ENCODE measurements at regions not wholly inside any gene's neighbourhood (a gene's known extent, or its start where the extent isn't known, plus 50 kb on each side); places are given as distances from the start of the nearest gene placed in this dataset.
A peak's percentile ranks its signal among the peaks of the same experiment; 100 is the strongest.

- Histone ChIP-seq H3K27me3 (ENCODE audit: insufficient read depth, poor library complexity, severe bottlenecking) (no peaks in the 10 kb centered on the region), H3K27ac (replicated peaks) (no peak overlapping the region), H3K4me3 (replicated peaks; ENCODE audit: insufficient read depth, low read length) (no peak overlapping the region; the same call in 1 of the 2 replicates)
- peak in 1 of 2 experiments; percentile 54 for DNase-seq (ENCODE audit: low read depth in 1 of 2, low spot score in 1 of 2)
- TF ChIP-seq SPI1 (IDR thresholded peaks at IDR 0.05; ENCODE audit: borderline replicate concordance, low read depth): no peak
- TF ChIP-seq GABPA (IDR thresholded peaks at IDR 0.05; ENCODE audit: low read depth): no peak
- TF ChIP-seq, protein P1, sequence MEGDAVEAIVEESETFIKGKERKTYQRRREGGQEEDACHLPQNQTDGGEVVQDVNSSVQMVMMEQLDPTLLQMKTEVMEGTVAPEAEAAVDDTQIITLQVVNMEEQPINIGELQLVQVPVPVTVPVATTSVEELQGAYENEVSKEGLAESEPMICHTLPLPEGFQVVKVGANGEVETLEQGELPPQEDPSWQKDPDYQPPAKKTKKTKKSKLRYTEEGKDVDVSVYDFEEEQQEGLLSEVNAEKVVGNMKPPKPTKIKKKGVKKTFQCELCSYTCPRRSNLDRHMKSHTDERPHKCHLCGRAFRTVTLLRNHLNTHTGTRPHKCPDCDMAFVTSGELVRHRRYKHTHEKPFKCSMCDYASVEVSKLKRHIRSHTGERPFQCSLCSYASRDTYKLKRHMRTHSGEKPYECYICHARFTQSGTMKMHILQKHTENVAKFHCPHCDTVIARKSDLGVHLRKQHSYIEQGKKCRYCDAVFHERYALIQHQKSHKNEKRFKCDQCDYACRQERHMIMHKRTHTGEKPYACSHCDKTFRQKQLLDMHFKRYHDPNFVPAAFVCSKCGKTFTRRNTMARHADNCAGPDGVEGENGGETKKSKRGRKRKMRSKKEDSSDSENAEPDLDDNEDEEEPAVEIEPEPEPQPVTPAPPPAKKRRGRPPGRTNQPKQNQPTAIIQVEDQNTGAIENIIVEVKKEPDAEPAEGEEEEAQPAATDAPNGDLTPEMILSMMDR (IDR thresholded peaks at IDR 0.05; ENCODE audit: insufficient read depth, low read length): no peak
- TF ChIP-seq, protein P2, sequence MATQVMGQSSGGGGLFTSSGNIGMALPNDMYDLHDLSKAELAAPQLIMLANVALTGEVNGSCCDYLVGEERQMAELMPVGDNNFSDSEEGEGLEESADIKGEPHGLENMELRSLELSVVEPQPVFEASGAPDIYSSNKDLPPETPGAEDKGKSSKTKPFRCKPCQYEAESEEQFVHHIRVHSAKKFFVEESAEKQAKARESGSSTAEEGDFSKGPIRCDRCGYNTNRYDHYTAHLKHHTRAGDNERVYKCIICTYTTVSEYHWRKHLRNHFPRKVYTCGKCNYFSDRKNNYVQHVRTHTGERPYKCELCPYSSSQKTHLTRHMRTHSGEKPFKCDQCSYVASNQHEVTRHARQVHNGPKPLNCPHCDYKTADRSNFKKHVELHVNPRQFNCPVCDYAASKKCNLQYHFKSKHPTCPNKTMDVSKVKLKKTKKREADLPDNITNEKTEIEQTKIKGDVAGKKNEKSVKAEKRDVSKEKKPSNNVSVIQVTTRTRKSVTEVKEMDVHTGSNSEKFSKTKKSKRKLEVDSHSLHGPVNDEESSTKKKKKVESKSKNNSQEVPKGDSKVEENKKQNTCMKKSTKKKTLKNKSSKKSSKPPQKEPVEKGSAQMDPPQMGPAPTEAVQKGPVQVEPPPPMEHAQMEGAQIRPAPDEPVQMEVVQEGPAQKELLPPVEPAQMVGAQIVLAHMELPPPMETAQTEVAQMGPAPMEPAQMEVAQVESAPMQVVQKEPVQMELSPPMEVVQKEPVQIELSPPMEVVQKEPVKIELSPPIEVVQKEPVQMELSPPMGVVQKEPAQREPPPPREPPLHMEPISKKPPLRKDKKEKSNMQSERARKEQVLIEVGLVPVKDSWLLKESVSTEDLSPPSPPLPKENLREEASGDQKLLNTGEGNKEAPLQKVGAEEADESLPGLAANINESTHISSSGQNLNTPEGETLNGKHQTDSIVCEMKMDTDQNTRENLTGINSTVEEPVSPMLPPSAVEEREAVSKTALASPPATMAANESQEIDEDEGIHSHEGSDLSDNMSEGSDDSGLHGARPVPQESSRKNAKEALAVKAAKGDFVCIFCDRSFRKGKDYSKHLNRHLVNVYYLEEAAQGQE (IDR thresholded peaks at IDR 0.05; ENCODE audit: insufficient replicate concordance, low read depth): no peak
- no peak for TF ChIP-seq POLR2AphosphoS5 (IDR thresholded peaks at IDR 0.05; ENCODE audit: low read depth)
These were observed 190.6 kb upstream of the FOXF1 start for GRCh38 chr16:86319585-86320236.

GRCh38 chr16:86320237-86320595 lies 190.1 kb upstream of the FOXF1 start:
- no peak for DNase-seq (ENCODE audit: low read depth in 1 of 2, low spot score in 1 of 2)
- TF ChIP-seq SPI1 (IDR thresholded peaks at IDR 0.05; ENCODE audit: borderline replicate concordance, low read depth): no peak
- TF ChIP-seq, protein P1 (IDR thresholded peaks at IDR 0.05; ENCODE audit: insufficient read depth, low read length): no peak
- TF ChIP-seq, protein P2 (IDR thresholded peaks at IDR 0.05; ENCODE audit: insufficient replicate concordance, low read depth): no peak
- H3K27ac ChIP-seq (replicated peaks): no peak overlapping the region
- H3K4me3 ChIP-seq (replicated peaks; ENCODE audit: insufficient read depth, low read length): no peak overlapping the region; the same call in 1 of the 2 replicates
- no peaks in the 10 kb centered on the region for H3K27me3 ChIP-seq (ENCODE audit: insufficient read depth, poor library complexity, severe bottlenecking)

DNA sequence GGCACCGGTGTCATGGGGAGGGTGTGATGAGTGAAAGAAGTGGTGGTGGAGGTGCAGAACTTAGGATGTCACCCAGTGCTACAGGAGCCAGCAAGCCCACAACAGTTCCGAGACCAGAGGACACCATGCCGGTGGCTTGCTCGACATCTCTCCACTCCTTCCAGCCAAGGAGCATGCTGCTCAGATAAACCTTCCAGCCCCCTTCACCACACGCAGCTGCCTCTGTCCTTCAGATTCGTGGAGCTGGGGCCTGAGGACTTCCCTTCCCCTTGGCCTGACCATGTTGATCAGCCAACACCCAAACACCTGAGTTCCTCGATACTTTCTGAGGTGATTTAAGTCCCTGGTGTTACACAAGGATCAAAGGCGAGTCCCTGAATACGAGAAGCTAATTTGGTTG lies 188.8 kb upstream of the FOXF1 start:
- H3K27me3 ChIP-seq (ENCODE audit: insufficient read depth, poor library complexity, severe bottlenecking): no peaks in the 10 kb centered on the region
- TF ChIP-seq, protein P2 (IDR thresholded peaks at IDR 0.05; ENCODE audit: insufficient replicate concordance, low read depth): no peak
- TF ChIP-seq SPI1 (IDR thresholded peaks at IDR 0.05; ENCODE audit: borderline replicate concordance, low read depth) (no peak), GABPA (IDR thresholded peaks at IDR 0.05; ENCODE audit: low read depth) (no peak), POLR2AphosphoS5 (IDR thresholded peaks at IDR 0.05; ENCODE audit: low read depth) (no peak)
- TF ChIP-seq, protein P1 (IDR thresholded peaks at IDR 0.05; ENCODE audit: insufficient read depth, low read length): no peak
- no peak for DNase-seq (ENCODE audit: low read depth in 1 of 2, low spot score in 1 of 2)
- no peak overlapping the region for H3K4me3 ChIP-seq (replicated peaks; ENCODE audit: insufficient read depth, low read length)
- H3K27ac ChIP-seq (replicated peaks): no peak overlapping the region

Measured in HL-60 (cell line).